Sigmoid colon (tissue), 6 donors: ENCODE measurements at regions not wholly inside any gene's neighbourhood (a gene's known extent, or its start where the extent isn't known, plus 50 kb on each side); places are given as distances from the start of the nearest gene placed in this dataset.

Experiments used
- DNase-seq: peaks from one replicate; pipeline ENCODE4 v3.0.0-alpha.2; 2019
- H3K27ac ChIP-seq, 4 donors: fragments of 200-600 bp; sonication (generic); one replicate each; pipeline ENCODE4 v1.5.1; 2016 to 2019; ENCODE audit warnings: mild to moderate bottlenecking in 1 of 4
- H3K27me3 ChIP-seq, 3 donors: fragments of 200-600 bp; sonication (generic); one replicate each; pipeline ENCODE4 v1.5.1; 2019; ENCODE audit warnings: mild to moderate bottlenecking in 1 of 3
- H3K36me3 ChIP-seq, 4 donors: fragments of 200-600 bp; sonication (generic); one replicate each; pipeline ENCODE4 v1.5.1; 2016 to 2019
- H3K4me1 ChIP-seq, 4 donors: fragments of 200-600 bp; sonication (generic); one replicate each; pipeline ENCODE4 v1.5.1; 2017 to 2019
- H3K4me3 ChIP-seq, 4 donors: fragments of 200-600 bp; sonication (generic); one replicate each; pipeline ENCODE4 v1.5.1; 2017 to 2019; ENCODE audit warnings: mild to moderate bottlenecking in 2 of 4, moderate library complexity in 1 of 4
- H3K9me3 ChIP-seq, 4 donors: fragments of 200-600 bp in 3 of 4; sonication (generic) in 3 of 4; one replicate each; pipeline versions ENCODE4 v1.5.1 to v1.6.1; 2013 to 2019
- CTCF ChIP-seq, 4 experiments: fragments of 450-650 bp in 3 of 4; fragments of 200-600 bp in 1 of 4; IDR thresholded peaks; one replicate each; pipeline ENCODE4 v1.5.1; 2016 to 2019; ENCODE audit warnings: antibody characterized with exemption in 4 of 4, mild to moderate bottlenecking in 3 of 4, moderate library complexity in 2 of 4
- EP300 ChIP-seq, 4 donors: sonication (generic); formaldehyde crosslinking; IDR thresholded peaks; one replicate each; pipeline ENCODE4 v1.6.1; 2017; ENCODE audit warnings: antibody characterized with exemption in 4 of 4
- POLR2A ChIP-seq, 2 donors: fragments of 450-650 bp; IDR thresholded peaks; one replicate each; pipeline ENCODE4 v1.6.1; 2016; ENCODE audit warnings: antibody characterized with exemption in 2 of 2, mild to moderate bottlenecking in 2 of 2, moderate library complexity in 2 of 2
- POLR2AphosphoS5 ChIP-seq, 4 donors: sonication (generic); formaldehyde crosslinking; IDR thresholded peaks; one replicate each; pipeline ENCODE4 v1.6.1; 2017; ENCODE audit warnings: antibody characterized with exemption in 4 of 4
- WGBS, 2 donors: extraction: QIAGEN DNeasy Blood & Tissue Kit; methylation state at CpG; one replicate each; pipeline ENCODE4 v1.1.7; 2013; 5-methylcytosine and 5-hydroxymethylcytosine counted together
- intact Hi-C: fragments of 100-400 bp; cut with DNase I; formaldehyde crosslinking; loops from one replicate; pipeline ENCODE4 v1.15.1; 2023
- donor health status: healthy with polysubstance abuse.
- donor health status: healthy.

- H3K4me1 ChIP-seq: no peaks in the 10 kb centered on the region
- 44% methylated on average over 1 of the region's 1 CpG for WGBS, 2 donors
- no peak overlapping the region for H3K27ac ChIP-seq
- DNase-seq: no peak
- TF ChIP-seq POLR2AphosphoS5 (IDR thresholded peaks at IDR 0.05): no peak
- TF ChIP-seq POLR2A (IDR thresholded peaks at IDR 0.05): no peak
- TF ChIP-seq CTCF (IDR thresholded peaks at IDR 0.05): no peak
- no peak for TF ChIP-seq EP300 (IDR thresholded peaks at IDR 0.05)
- no peaks in the 10 kb centered on the region for H3K36me3 ChIP-seq
- H3K27me3 ChIP-seq: no peaks in the 10 kb centered on the region
- H3K4me3 ChIP-seq: no peak overlapping the region
- intact Hi-C loops: no loop called here
- no peaks in the 10 kb centered on the region for H3K9me3 ChIP-seq
Observed at GRCh38 chr11:29271616-29272015, 745.2 kb downstream of the KCNA4 start.

GRCh38 chr11:29268733-29269132 is 748.1 kb downstream of the KCNA4 start:
- Histone ChIP-seq H3K4me1 (no peaks in the 10 kb centered on the region), H3K4me3 (no peak overlapping the region), H3K36me3 (no peaks in the 10 kb centered on the region)

GRCh38 chr11:29265792-29266191 is 751.0 kb downstream of the KCNA4 start:
- H3K9me3 ChIP-seq: no peaks in the 10 kb centered on the region
- no peak overlapping the region for H3K27ac ChIP-seq
- no peaks in the 10 kb centered on the region for H3K4me1 ChIP-seq
- 68 to 70% methylated on average over 3 of the region's 3 CpGs for WGBS, 2 donors
- no peaks in the 10 kb centered on the region for H3K27me3 ChIP-seq
- intact Hi-C loops: no loop called here
- TF ChIP-seq CTCF (IDR thresholded peaks at IDR 0.05) (no peak), POLR2AphosphoS5 (IDR thresholded peaks at IDR 0.05) (no peak), EP300 (IDR thresholded peaks at IDR 0.05) (no peak), POLR2A (IDR thresholded peaks at IDR 0.05) (no peak)
- no peaks in the 10 kb centered on the region for H3K36me3 ChIP-seq
- DNase-seq: no peak
- H3K4me3 ChIP-seq: no peak overlapping the region

More at GRCh38 chr11:29268733-29269132, 748.1 kb downstream of the KCNA4 start:
- TF ChIP-seq EP300 (IDR thresholded peaks at IDR 0.05) (no peak), POLR2AphosphoS5 (IDR thresholded peaks at IDR 0.05) (no peak), CTCF (IDR thresholded peaks at IDR 0.05) (no peak), POLR2A (IDR thresholded peaks at IDR 0.05) (no peak)
- H3K27me3 ChIP-seq: no peaks in the 10 kb centered on the region
- H3K27ac ChIP-seq: no peak overlapping the region
- no peaks in the 10 kb centered on the region for H3K9me3 ChIP-seq
- 94 to 95% methylated on average over 2 of the region's 2 CpGs for WGBS, 2 donors
- intact Hi-C loops: no loop called here
- DNase-seq: no peak

- no peaks in the 10 kb centered on the region for H3K27me3 ChIP-seq
- no peak overlapping the region for H3K4me3 ChIP-seq
- TF ChIP-seq POLR2AphosphoS5 (IDR thresholded peaks at IDR 0.05) (no peak), EP300 (IDR thresholded peaks at IDR 0.05) (no peak), CTCF (IDR thresholded peaks at IDR 0.05) (no peak), POLR2A (IDR thresholded peaks at IDR 0.05) (no peak)
- DNase-seq: no peak
- H3K4me1 ChIP-seq: no peaks in the 10 kb centered on the region
- H3K36me3 ChIP-seq: no peaks in the 10 kb centered on the region
- H3K9me3 ChIP-seq: no peaks in the 10 kb centered on the region
- intact Hi-C loops: no loop called here
- no peak overlapping the region for H3K27ac ChIP-seq
Observed at GRCh38 chr11:29265381-29265780, 751.4 kb downstream of the KCNA4 start.

GRCh38 chr11:29263971-29264682 is 752.7 kb downstream of the KCNA4 start:
- intact Hi-C loops: no loop called here
- 85 to 86% methylated on average over 5 of the region's 5 CpGs for WGBS, 2 donors

More at GRCh38 chr11:29263971-29264682, 752.7 kb downstream of the KCNA4 start:
- H3K4me1 ChIP-seq: no peaks in the 10 kb centered on the region
- H3K27me3 ChIP-seq: no peaks in the 10 kb centered on the region
- H3K4me3 ChIP-seq: no peak overlapping the region
- H3K9me3 ChIP-seq: no peaks in the 10 kb centered on the region
- TF ChIP-seq POLR2A (IDR thresholded peaks at IDR 0.05) (no peak), POLR2AphosphoS5 (IDR thresholded peaks at IDR 0.05) (no peak), EP300 (IDR thresholded peaks at IDR 0.05) (no peak)
- no peak overlapping the region for H3K27ac ChIP-seq
- no peaks in the 10 kb centered on the region for H3K36me3 ChIP-seq
- no peak for DNase-seq
